ENCODE measurements at regions not wholly inside any gene's neighbourhood (a gene's known extent, or its start where the extent isn't known, plus 50 kb on each side); places are given as distances from the start of the nearest gene placed in this dataset.

DNA sequence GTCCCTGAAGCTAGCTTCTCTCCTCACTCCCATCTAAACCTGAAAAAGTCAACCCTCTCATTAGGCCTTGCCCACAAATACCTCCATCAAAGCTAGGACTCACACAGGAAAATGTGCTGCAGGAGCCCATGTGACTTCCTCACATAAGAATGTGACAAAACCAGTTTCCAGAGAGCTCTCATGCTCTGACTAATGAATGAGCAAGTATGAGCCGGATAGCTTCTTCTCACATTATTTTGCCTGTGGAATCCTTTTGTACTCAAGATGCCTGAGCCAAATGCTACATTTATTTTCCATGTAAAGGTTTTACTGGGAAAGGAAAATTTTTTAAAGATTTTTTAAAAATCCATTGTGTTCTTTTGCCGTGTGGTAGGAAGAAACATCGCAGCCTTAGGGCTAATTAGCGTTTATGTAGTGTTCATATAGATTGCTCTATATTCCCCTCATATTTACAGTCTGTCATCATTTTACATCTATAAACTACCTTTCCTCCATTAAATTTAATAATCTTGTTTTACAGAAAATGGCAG, 68.6 kb upstream of the CCN6 start:
- no peak overlapping the region for H3K4me2 ChIP-seq

DNA sequence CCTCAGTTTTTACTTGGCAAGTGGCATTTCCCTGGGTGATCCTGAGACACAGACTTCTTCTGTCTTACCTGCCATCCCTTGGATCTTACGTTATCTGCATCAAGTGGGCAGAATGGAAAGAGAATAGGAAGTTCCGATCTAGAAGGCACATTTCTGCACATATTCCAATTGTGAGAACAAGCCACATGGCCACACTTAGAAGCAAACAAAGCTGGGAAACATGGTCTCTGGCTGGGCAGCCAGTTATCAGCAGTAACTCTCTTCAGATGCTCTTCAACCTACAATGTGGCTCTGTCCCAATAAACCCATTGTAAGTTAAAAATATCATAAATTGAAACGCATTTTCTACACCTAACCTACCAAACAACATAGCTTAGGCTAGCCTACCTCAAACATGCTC, 67.3 kb upstream of the CCN6 start:
- H3K36me3 ChIP-seq (ENCODE audit: insufficient read depth): no peaks in the 10 kb centered on the region
- H3K4me1 ChIP-seq (ENCODE audit: low read depth, poor library complexity, severe bottlenecking): peaks cover 17% of the 10 kb centered on the region

More for the DNA sequence above, 68.6 kb upstream of the CCN6 start:
- no peaks in the 10 kb centered on the region for H4K20me1 ChIP-seq (ENCODE audit: insufficient read depth)
- H3K27me3 ChIP-seq (ENCODE audit: insufficient read depth, low read depth): no peaks in the 10 kb centered on the region
- TF ChIP-seq, protein P1, sequence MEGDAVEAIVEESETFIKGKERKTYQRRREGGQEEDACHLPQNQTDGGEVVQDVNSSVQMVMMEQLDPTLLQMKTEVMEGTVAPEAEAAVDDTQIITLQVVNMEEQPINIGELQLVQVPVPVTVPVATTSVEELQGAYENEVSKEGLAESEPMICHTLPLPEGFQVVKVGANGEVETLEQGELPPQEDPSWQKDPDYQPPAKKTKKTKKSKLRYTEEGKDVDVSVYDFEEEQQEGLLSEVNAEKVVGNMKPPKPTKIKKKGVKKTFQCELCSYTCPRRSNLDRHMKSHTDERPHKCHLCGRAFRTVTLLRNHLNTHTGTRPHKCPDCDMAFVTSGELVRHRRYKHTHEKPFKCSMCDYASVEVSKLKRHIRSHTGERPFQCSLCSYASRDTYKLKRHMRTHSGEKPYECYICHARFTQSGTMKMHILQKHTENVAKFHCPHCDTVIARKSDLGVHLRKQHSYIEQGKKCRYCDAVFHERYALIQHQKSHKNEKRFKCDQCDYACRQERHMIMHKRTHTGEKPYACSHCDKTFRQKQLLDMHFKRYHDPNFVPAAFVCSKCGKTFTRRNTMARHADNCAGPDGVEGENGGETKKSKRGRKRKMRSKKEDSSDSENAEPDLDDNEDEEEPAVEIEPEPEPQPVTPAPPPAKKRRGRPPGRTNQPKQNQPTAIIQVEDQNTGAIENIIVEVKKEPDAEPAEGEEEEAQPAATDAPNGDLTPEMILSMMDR (conservative IDR thresholded peaks at IDR 0.05; ENCODE audit: low read depth, low read length): no peak
- no peak overlapping the region for H2AFZ ChIP-seq (ENCODE audit: low read depth)
- no peaks in the 10 kb centered on the region for H3K79me2 ChIP-seq (ENCODE audit: insufficient read depth, low read depth)
- H3K4me1 ChIP-seq (ENCODE audit: low read depth, poor library complexity, severe bottlenecking): peaks cover 13% of the 10 kb centered on the region
- no peaks in the 10 kb centered on the region for H3K36me3 ChIP-seq (ENCODE audit: insufficient read depth)
- no peak overlapping the region for H3K27ac ChIP-seq
- no peak overlapping the region for H3K9ac ChIP-seq
- no peak overlapping the region for H3K4me3 ChIP-seq (IDR thresholded peaks at IDR 0.05; ENCODE audit: insufficient read depth, low read depth, low read length)

DNA sequence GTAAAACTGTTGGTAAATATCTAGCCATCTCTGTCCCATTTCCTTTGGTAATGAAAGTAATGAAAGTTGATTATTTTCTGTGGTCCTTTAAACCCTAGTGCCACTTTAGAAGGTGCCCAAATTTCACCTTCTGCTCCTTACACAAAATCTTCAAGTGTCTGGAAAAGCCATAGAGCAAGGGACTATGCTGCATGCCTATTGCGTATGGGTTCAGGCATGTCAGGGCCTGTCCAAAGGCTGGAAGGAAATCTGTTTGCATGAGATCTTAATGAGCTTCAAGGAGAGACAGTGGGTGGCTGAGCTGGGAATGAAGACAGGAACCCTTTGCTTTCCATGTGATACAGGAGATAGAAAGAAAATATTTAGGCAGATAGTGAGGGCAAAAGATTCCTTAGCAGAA, 66.6 kb upstream of the CCN6 start:
- no peaks in the 10 kb centered on the region for H3K27me3 ChIP-seq (ENCODE audit: insufficient read depth, low read depth)
- no peak overlapping the region for H2AFZ ChIP-seq (ENCODE audit: low read depth)
- TF ChIP-seq, protein P1 (conservative IDR thresholded peaks at IDR 0.05; ENCODE audit: low read depth, low read length): no peak
- H3K79me2 ChIP-seq (ENCODE audit: insufficient read depth, low read depth): no peaks in the 10 kb centered on the region
- H3K4me1 ChIP-seq (ENCODE audit: low read depth, poor library complexity, severe bottlenecking): peaks cover 17% of the 10 kb centered on the region
- no peaks in the 10 kb centered on the region for H4K20me1 ChIP-seq (ENCODE audit: insufficient read depth)
- no peak overlapping the region for H3K4me3 ChIP-seq (IDR thresholded peaks at IDR 0.05; ENCODE audit: insufficient read depth, low read depth, low read length)
- H3K9ac ChIP-seq: no peak overlapping the region
- no peaks in the 10 kb centered on the region for H3K36me3 ChIP-seq (ENCODE audit: insufficient read depth)
- H3K4me2 ChIP-seq: no peak overlapping the region
- H3K27ac ChIP-seq: no peak overlapping the region

More for the DNA sequence above, 67.3 kb upstream of the CCN6 start:
- no peak overlapping the region for H3K4me3 ChIP-seq (IDR thresholded peaks at IDR 0.05; ENCODE audit: insufficient read depth, low read depth, low read length)
- H4K20me1 ChIP-seq (ENCODE audit: insufficient read depth): no peaks in the 10 kb centered on the region
- H3K4me2 ChIP-seq: no peak overlapping the region
- TF ChIP-seq, protein P1 (conservative IDR thresholded peaks at IDR 0.05; ENCODE audit: low read depth, low read length): no peak
- H3K27ac ChIP-seq: no peak overlapping the region
- no peaks in the 10 kb centered on the region for H3K27me3 ChIP-seq (ENCODE audit: insufficient read depth, low read depth)
- H3K79me2 ChIP-seq (ENCODE audit: insufficient read depth, low read depth): no peaks in the 10 kb centered on the region
- H3K9ac ChIP-seq: no peak overlapping the region
- H2AFZ ChIP-seq (ENCODE audit: low read depth): no peak overlapping the region

DNA sequence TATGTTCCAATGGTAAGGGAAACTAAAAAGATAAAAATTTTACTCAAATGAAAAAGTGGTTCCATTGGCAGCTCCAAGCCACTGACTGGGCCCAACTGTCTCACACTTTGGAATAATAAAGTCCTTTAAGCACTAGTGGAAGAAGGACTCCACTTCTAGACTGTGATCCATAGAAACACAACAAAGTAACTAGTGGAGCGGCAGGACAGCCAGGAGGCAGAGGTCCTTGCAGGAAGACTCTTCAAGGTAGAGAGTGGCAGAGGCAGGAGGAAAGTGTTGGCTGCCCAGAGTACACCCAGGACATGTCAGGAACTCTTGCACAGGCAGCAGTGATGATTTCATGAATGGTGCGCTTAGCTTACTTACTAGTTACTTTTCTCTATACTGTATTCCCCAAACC, 65.0 kb upstream of the CCN6 start:
- H3K27me3 ChIP-seq (ENCODE audit: insufficient read depth, low read depth): no peaks in the 10 kb centered on the region
- TF ChIP-seq, protein P1 (conservative IDR thresholded peaks at IDR 0.05; ENCODE audit: low read depth, low read length): no peak
- no peak overlapping the region for H3K4me3 ChIP-seq (IDR thresholded peaks at IDR 0.05; ENCODE audit: insufficient read depth, low read depth, low read length)
- H3K27ac ChIP-seq: no peak overlapping the region
- no peak overlapping the region for H3K9ac ChIP-seq
- H2AFZ ChIP-seq (ENCODE audit: low read depth): no peak overlapping the region
- no peaks in the 10 kb centered on the region for H3K36me3 ChIP-seq (ENCODE audit: insufficient read depth)
- H3K4me1 ChIP-seq (ENCODE audit: low read depth, poor library complexity, severe bottlenecking): peaks cover 17% of the 10 kb centered on the region
- no peak overlapping the region for H3K4me2 ChIP-seq
- no peaks in the 10 kb centered on the region for H3K79me2 ChIP-seq (ENCODE audit: insufficient read depth, low read depth)
- no peaks in the 10 kb centered on the region for H4K20me1 ChIP-seq (ENCODE audit: insufficient read depth)
